HCT116 (cell line): ENCODE measurements at regions not wholly inside any gene's neighbourhood (a gene's known extent, or its start where the extent isn't known, plus 50 kb on each side); places are given as distances from the start of the nearest gene placed in this dataset.

Experiments
- ATAC-seq: fragments of 200-7000 bp; cut with Tn5 transposase; 2 replicates; pipeline ENCODE4 v1.9.1; 2020; ENCODE audit warnings: mild to moderate bottlenecking, moderate library complexity
- BruUV-seq: library from RNA; stranded (reverse); fragments of 400-500 nt; replicated peaks from 2 replicates; lab custom pipeline; 2021; lab: Mats Ljungman, UMichigan
- CTCF ChIA-PET: fragments of 300-600 bp; sonication (Branson Sonifier 250); formaldehyde crosslinking; loops from one replicate; lab custom pipeline; 2021; ENCODE audit warnings: antibody characterized with exemption; lab: Charles Lee
- POLR2A ChIA-PET: fragments of 300-600, 350-600 bp; sonication (Branson Sonifier 250); formaldehyde crosslinking; loops from one replicate; lab custom pipeline; 2021; ENCODE audit warnings: antibody characterized with exemption; lab: Charles Lee
- RAD21 ChIA-PET, 2 experiments: fragments of 300-600 bp; sonication (Branson Sonifier 250); formaldehyde crosslinking; loops; one replicate each; lab custom pipeline; 2023; ENCODE audit warnings: low total read pairs in 2 of 2; ENCODE audit not compliant: uncharacterized antibody in 2 of 2, unreplicated experiment in 2 of 2, low non-redundant PET in 1 of 2; lab: Charles Lee
- DNase-seq: peaks from one replicate; pipeline ENCODE4 v3.0.0-alpha.2; 2010; ENCODE audit warnings: low read depth, low spot score
- H2AFZ ChIP-seq: fragments of 200-600 bp; shearing (Covaris generic), sonication (generic); 2 replicates; pipeline ENCODE4 v1.6.1; 2017; ENCODE audit warnings: low read depth, mixed run types, mixed read lengths, antibody characterized with exemption, low read length; ENCODE audit not compliant: poor library complexity, severe bottlenecking
- H3K27ac ChIP-seq: 2 replicates; pipeline ENCODE4 v1.5.1; 2012; ENCODE audit warnings: low read depth, low read length
- H3K27me3 ChIP-seq: fragments of 200-600 bp; sonication (generic); 2 replicates; pipeline ENCODE4 v1.6.1; 2016; ENCODE audit warnings: mixed run types, low read length, mixed read lengths; ENCODE audit not compliant: insufficient read depth
- H3K36me3 ChIP-seq, 2 experiments: fragments of 200-500 bp in 1 of 2; fragments of 200-600 bp in 1 of 2; sonication (Bioruptor generic) in 1 of 2; sonication (generic) in 1 of 2; 2 replicates each; pipeline versions ENCODE4 v1.5.1 to v1.6.1; 2014 to 2016; ENCODE audit warnings: low read length in 2 of 2, inconsistent platforms in 1 of 2, mixed read lengths in 1 of 2, mixed run types in 1 of 2; ENCODE audit not compliant: insufficient read depth in 2 of 2, control insufficient read depth in 1 of 2
- H3K4me1 ChIP-seq, 2 experiments: fragments of 200-600 bp in 1 of 2; sonication (generic) in 1 of 2; 2 replicates each; pipeline versions ENCODE4 v1.5.1 to v1.6.1; 2012 to 2017; ENCODE audit warnings: low read length in 2 of 2, inconsistent platforms in 1 of 2, mild to moderate bottlenecking in 1 of 2, mixed read lengths in 1 of 2, mixed run types in 1 of 2, moderate library complexity in 1 of 2; ENCODE audit not compliant: insufficient read depth in 2 of 2, control insufficient read depth in 1 of 2
- H3K4me2 ChIP-seq: fragments of 200-600 bp; sonication (generic); 2 replicates; pipeline ENCODE4 v1.6.1; 2017; ENCODE audit warnings: mixed run types, low read length, mixed read lengths
- H3K4me3 ChIP-seq, 2 experiments: fragments of 200-600 bp in 1 of 2; sonication (generic) in 1 of 2; replicated peaks in 1 of 2; 2 replicates each; pipeline ENCODE4 v1.5.1; 2011 to 2016; ENCODE audit warnings: low read length in 2 of 2, control low read depth in 1 of 2, low read depth in 1 of 2, mild to moderate bottlenecking in 1 of 2, mixed read lengths in 1 of 2, mixed run types in 1 of 2
- H3K79me2 ChIP-seq: fragments of 200-600 bp; sonication (generic); 2 replicates; pipeline ENCODE4 v1.6.1; 2017; ENCODE audit warnings: mild to moderate bottlenecking, mixed run types, low read length, moderate library complexity, mixed read lengths; ENCODE audit not compliant: insufficient read depth
- H3K9ac ChIP-seq: fragments of 200-600 bp; sonication (generic); 2 replicates; pipeline ENCODE4 v1.6.1; 2016; ENCODE audit warnings: low read length, mixed read lengths
- H3K9me2 ChIP-seq: fragments of 200-600 bp; sonication (generic), shearing (Covaris generic); 2 replicates; pipeline ENCODE4 v1.6.1; 2017; ENCODE audit warnings: mixed run types, mild to moderate bottlenecking, moderate library complexity; ENCODE audit not compliant: insufficient read depth
- H3K9me3 ChIP-seq, 2 experiments: fragments of 200-500 bp in 1 of 2; fragments of 200-600 bp in 1 of 2; sonication (Bioruptor generic) in 1 of 2; sonication (generic) in 1 of 2; 2 replicates each; pipeline ENCODE4 v1.6.1; 2014 to 2017; ENCODE audit warnings: low read length in 2 of 2, mixed read lengths in 2 of 2, inconsistent platforms in 1 of 2, low read depth in 1 of 2, mild to moderate bottlenecking in 1 of 2, mixed run types in 1 of 2, moderate library complexity in 1 of 2; ENCODE audit not compliant: control insufficient read depth in 1 of 2, insufficient read depth in 1 of 2
- H4K20me1 ChIP-seq: fragments of 200-600 bp; sonication (generic), shearing (Covaris generic); 2 replicates; pipeline ENCODE4 v1.6.1; 2017; ENCODE audit warnings: mixed run types, mild to moderate bottlenecking, moderate library complexity; ENCODE audit not compliant: insufficient read depth
- ELF1 ChIP-seq: IDR thresholded peaks from 2 replicates; pipeline ENCODE4 v1.6.1; 2012; ENCODE audit warnings: low read depth, borderline replicate concordance
- FOSL1 ChIP-seq: IDR thresholded peaks from 2 replicates; pipeline ENCODE4 v1.6.1; 2012; ENCODE audit warnings: low read depth
- MAX ChIP-seq: IDR thresholded peaks from 2 replicates; pipeline ENCODE4 v1.6.1; 2012
- RAD21 ChIP-seq: IDR thresholded peaks from 2 replicates; pipeline ENCODE4 v1.6.1; 2012; ENCODE audit warnings: low read depth, mild to moderate bottlenecking
- REST ChIP-seq: IDR thresholded peaks from 2 replicates; pipeline ENCODE4 v1.6.1; 2012; ENCODE audit warnings: low read depth
- SIN3A ChIP-seq: IDR thresholded peaks from 2 replicates; pipeline ENCODE4 v1.6.1; 2012; ENCODE audit warnings: low read depth
- TCF7L2 ChIP-seq: IDR thresholded peaks from 2 replicates; pipeline ENCODE4 v1.7.0; 2011; ENCODE audit warnings: borderline replicate concordance, inconsistent platforms; ENCODE audit not compliant: insufficient read depth, insufficient read length; ENCODE audit errors: extremely low read depth
- ZNF274 ChIP-seq: fragments of 200-500 bp; sonication (Bioruptor generic); IDR thresholded peaks from 2 replicates; pipeline ENCODE4 v1.6.1; 2014; ENCODE audit warnings: mild to moderate bottlenecking, low read depth, low read length, inconsistent platforms
- intact Hi-C: fragments of 100-400 bp; cut with micrococcal nuclease; formaldehyde crosslinking; loops from 2 replicates; pipeline ENCODE4 v1.10.0; 2022

GRCh38 chr16:76108460-76108859 lies 168.7 kb upstream of the CNTNAP4 start:
- no peaks in the 10 kb centered on the region for H3K9me2 ChIP-seq
- H3K9me3 ChIP-seq = no peaks in the 10 kb centered on the region; a peak in 1 of 4 replicates
- H3K4me2 ChIP-seq = no peak overlapping the region
- POLR2A ChIA-PET = no interaction called here
- DNase-seq (no peak), ATAC-seq (no peak)
- TF ChIP-seq RAD21 (no peak), MAX (no peak), ELF1 (no peak), FOSL1 (no peak), SIN3A (no peak), ZNF274 (no peak), REST (no peak), TCF7L2 (no peak)
- H3K27me3 ChIP-seq = no peaks in the 10 kb centered on the region
- H3K4me1 ChIP-seq = no peaks in the 10 kb centered on the region
- intact Hi-C loops = no loop called here
- H3K27ac ChIP-seq = no peak overlapping the region
- H3K9ac ChIP-seq = no peak overlapping the region
- H2AFZ ChIP-seq = no peak overlapping the region
- H3K4me3 ChIP-seq = no peak overlapping the region
- no TSS peak for BruUV-seq
- CTCF ChIA-PET = no interaction called here
- no peaks in the 10 kb centered on the region for H4K20me1 ChIP-seq
- H3K79me2 ChIP-seq = no peaks in the 10 kb centered on the region
- RAD21 ChIA-PET = no interaction called here
- H3K36me3 ChIP-seq = no peaks in the 10 kb centered on the region
